ENCODE measurements at regions not wholly inside any gene's neighbourhood (a gene's known extent, or its start where the extent isn't known, plus 50 kb on each side); places are given as distances from the start of the nearest gene placed in this dataset.
"Not testable (repeated sequence)": the region's sequence is repeated elsewhere in the genome, so short reads cannot be mapped to it uniquely, and the experiment has no call there.

GRCh38 chr10:121400507-121400906 is 197.7 kb downstream of the FGFR2 start:
- not testable (repeated sequence) for DNase-seq

- no peak for DNase-seq
These were observed 194.7 kb downstream of the FGFR2 start for GRCh38 chr10:121403527-121403926.

GRCh38 chr10:121404611-121405010 is 193.6 kb downstream of the FGFR2 start:
- no peak for DNase-seq

- DNase-seq: no peak
These were observed 193.1 kb downstream of the FGFR2 start for GRCh38 chr10:121405096-121405495.

GRCh38 chr10:121405549-121405948 is 192.7 kb downstream of the FGFR2 start:
- DNase-seq: no peak

- DNase-seq: no peak
These were observed 192.3 kb downstream of the FGFR2 start for GRCh38 chr10:121405953-121406352.

GRCh38 chr10:121406823-121407545 is 191.3 kb downstream of the FGFR2 start:
- DNase-seq: no peak

GRCh38 chr10:121409466-121410104 is 188.7 kb downstream of the FGFR2 start:
- no peak for DNase-seq

GRCh38 chr10:121411004-121411403 is 187.2 kb downstream of the FGFR2 start:
- DNase-seq: peak; percentile 25

GRCh38 chr10:121413951-121414350 is 184.3 kb downstream of the FGFR2 start:
- DNase-seq: no peak

GRCh38 chr10:121414366-121415062 is 183.7 kb downstream of the FGFR2 start:
- DNase-seq: no peak

- DNase-seq: no peak
These were observed 183.2 kb downstream of the FGFR2 start for GRCh38 chr10:121415063-121415399.

GRCh38 chr10:121416071-121416470 is 182.2 kb downstream of the FGFR2 start:
- DNase-seq: no peak

- DNase-seq: no peak
These were observed 180.9 kb downstream of the FGFR2 start for GRCh38 chr10:121417298-121417697.

- DNase-seq: no peak
These were observed 180.0 kb downstream of the FGFR2 start for GRCh38 chr10:121418126-121418777.

- DNase-seq: no peak
These were observed 178.2 kb downstream of the FGFR2 start for GRCh38 chr10:121420006-121420405.

GRCh38 chr10:121422096-121422495 is 176.1 kb downstream of the FGFR2 start:
- DNase-seq: no peak

- DNase-seq: no peak
These were observed 172.6 kb downstream of the FGFR2 start for GRCh38 chr10:121425623-121426022.

GRCh38 chr10:121426307-121426706 is 171.9 kb downstream of the FGFR2 start:
- DNase-seq: peak; percentile 6

All from NCI-H82 (cell line).